ENCODE measurements at regions not wholly inside any gene's neighbourhood (a gene's known extent, or its start where the extent isn't known, plus 50 kb on each side); places are given as distances from the start of the nearest gene placed in this dataset.

GRCh38 chr14:39939023-39939422, 506.8 kb upstream of the FBXO33 start:
- H3K4me1 Mint-ChIP-seq = no peaks in the 10 kb centered on the region
- H3K27ac Mint-ChIP-seq (ENCODE audit: unreplicated experiment) = no peak overlapping the region
- no peak for TF ChIP-seq CTCF (conservative IDR thresholded peaks at IDR 0.05)

GRCh38 chr14:39912192-39913100, 480.2 kb upstream of the FBXO33 start:
- no peak for TF ChIP-seq CTCF (conservative IDR thresholded peaks at IDR 0.05)
- no peak for DNase-seq (ENCODE audit: low read depth, low spot score)
- Mint-ChIP-seq H3K36me3 (ENCODE audit: low read depth) (no peaks in the 10 kb centered on the region), H3K27me3 (ENCODE audit: low read depth) (no peaks in the 10 kb centered on the region), H3K27ac (ENCODE audit: unreplicated experiment) (no peak overlapping the region), H3K4me3 (no peak overlapping the region), H3K4me1 (no peaks in the 10 kb centered on the region), H3K9me3 (no peaks in the 10 kb centered on the region)

More at GRCh38 chr14:39939023-39939422, 506.8 kb upstream of the FBXO33 start:
- DNase-seq (ENCODE audit: low read depth, low spot score) = no peak
- Mint-ChIP-seq H3K27me3 (ENCODE audit: low read depth) (no peaks in the 10 kb centered on the region), H3K4me3 (no peak overlapping the region), H3K9me3 (no peaks in the 10 kb centered on the region), H3K36me3 (ENCODE audit: low read depth) (no peaks in the 10 kb centered on the region)

- peaks cover 4% of the 10 kb centered on the region for H3K36me3 Mint-ChIP-seq (ENCODE audit: low read depth)
- H3K27me3 Mint-ChIP-seq (ENCODE audit: low read depth) = no peaks in the 10 kb centered on the region
- no peaks in the 10 kb centered on the region for H3K4me1 Mint-ChIP-seq
- peaks cover 27% of the 10 kb centered on the region for H3K9me3 Mint-ChIP-seq
- H3K27ac Mint-ChIP-seq (ENCODE audit: unreplicated experiment) = no peak overlapping the region
- TF ChIP-seq CTCF (conservative IDR thresholded peaks at IDR 0.05) = no peak
- no peak for DNase-seq (ENCODE audit: low read depth, low spot score)
- no peak overlapping the region for H3K4me3 Mint-ChIP-seq
These were observed 465.4 kb upstream of the FBXO33 start for GRCh38 chr14:39897657-39898056.

- Mint-ChIP-seq H3K36me3 (ENCODE audit: low read depth) (peaks cover 2% of the 10 kb centered on the region), H3K9me3 (peaks cover 19% of the 10 kb centered on the region), H3K27me3 (ENCODE audit: low read depth) (no peaks in the 10 kb centered on the region), H3K4me1 (no peaks in the 10 kb centered on the region), H3K4me3 (no peak overlapping the region), H3K27ac (ENCODE audit: unreplicated experiment) (no peak overlapping the region)
- DNase-seq (ENCODE audit: low read depth, low spot score) = no peak
- TF ChIP-seq CTCF (conservative IDR thresholded peaks at IDR 0.05) = no peak
These were observed 457.8 kb upstream of the FBXO33 start for GRCh38 chr14:39890026-39890425.

GRCh38 chr14:39884091-39884490, 451.9 kb upstream of the FBXO33 start:
- Mint-ChIP-seq H3K4me3 (no peak overlapping the region), H3K36me3 (ENCODE audit: low read depth) (no peaks in the 10 kb centered on the region), H3K4me1 (no peaks in the 10 kb centered on the region), H3K27ac (ENCODE audit: unreplicated experiment) (no peak overlapping the region), H3K27me3 (ENCODE audit: low read depth) (no peaks in the 10 kb centered on the region), H3K9me3 (peaks cover 9% of the 10 kb centered on the region)
- no peak for DNase-seq (ENCODE audit: low read depth, low spot score)
- no peak for TF ChIP-seq CTCF (conservative IDR thresholded peaks at IDR 0.05)

Data from neural crest cell (in vitro differentiated cells).